Heart left ventricle (tissue), 16 donors: ENCODE measurements at regions not wholly inside any gene's neighbourhood (a gene's known extent, or its start where the extent isn't known, plus 50 kb on each side); places are given as distances from the start of the nearest gene placed in this dataset.

ENCODE experiments used
- ATAC-seq, 4 donors: fragments of 200-7000 bp; cut with Tn5 transposase; one replicate each; pipeline ENCODE4 v1.9.1; 2020 to 2022; ENCODE audit warnings: moderate library complexity in 4 of 4, mild to moderate bottlenecking in 3 of 4, moderate number of reproducible peaks in 1 of 4
- DNase-seq, 5 donors: peaks; one replicate each; pipeline ENCODE4 v3.0.0-alpha.2; 2020
- H3K27ac ChIP-seq, 12 donors: fragments of 200-600 bp; sonication (generic) in 4 of 12; one replicate each; pipeline versions ENCODE4 v1.5.0 to v1.8.0; 2016 to 2022; ENCODE audit warnings: mild to moderate bottlenecking in 2 of 12
- H3K27me3 ChIP-seq, 9 donors: fragments of 200-600 bp; sonication (generic) in 2 of 9; one replicate each; pipeline versions ENCODE4 v1.5.1 to v1.8.0; 2016 to 2022; ENCODE audit warnings: mild to moderate bottlenecking in 3 of 9
- H3K36me3 ChIP-seq, 9 donors: fragments of 200-600 bp; sonication (generic) in 2 of 9; one replicate each; pipeline versions ENCODE4 v1.5.0 to v1.8.0; 2018 to 2022; ENCODE audit warnings: mild to moderate bottlenecking in 2 of 9
- H3K4me1 ChIP-seq, 12 donors: fragments of 200-600 bp; sonication (generic) in 4 of 12; one replicate each; pipeline versions ENCODE4 v1.5.0 to v1.8.0; 2016 to 2022; ENCODE audit warnings: mild to moderate bottlenecking in 3 of 12
- H3K4me3 ChIP-seq, 12 donors: fragments of 200-600 bp; sonication (generic) in 4 of 12; one replicate each; pipeline versions ENCODE4 v1.5.0 to v1.8.0; 2017 to 2022; ENCODE audit warnings: mild to moderate bottlenecking in 9 of 12, moderate library complexity in 4 of 12
- H3K9me3 ChIP-seq, 12 donors: fragments of 200-600 bp; sonication (generic) in 4 of 12; one replicate each; pipeline versions ENCODE4 v1.5.0 to v1.8.0; 2016 to 2022; ENCODE audit warnings: mild to moderate bottlenecking in 1 of 12
- POLR2A ChIP-seq, 2 donors: fragments of 450-650 bp; IDR thresholded peaks; one replicate each; pipeline ENCODE4 v1.6.1; 2017; ENCODE audit warnings: antibody characterized with exemption in 2 of 2, mild to moderate bottlenecking in 2 of 2, moderate library complexity in 2 of 2
- WGBS, 4 donors: extraction: QIAGEN DNeasy Blood & Tissue Kit in 2 of 4; methylation state at CpG; one replicate each; pipeline versions ENCODE4 v1.1.5 to v1.1.7; 2013 to 2018; 5-methylcytosine and 5-hydroxymethylcytosine counted together
- intact Hi-C, 10 donors: fragments of 100-400 bp; cut with DNase I; formaldehyde crosslinking; loops; one replicate each; pipeline versions ENCODE4 v1.11.1 to v1.14.2; 2022
- TF ChIP-seq, protein P1 (sequence below), 12 donors: fragments of 200-600 bp; sonication (generic) in 4 of 12; IDR thresholded peaks; one replicate each; pipeline versions ENCODE4 v1.5.0 to v1.8.0; 2018 to 2022; ENCODE audit warnings: antibody characterized with exemption in 12 of 12, mild to moderate bottlenecking in 5 of 12
- donor health status: ischemic (EF 13 %, LVEDD 7.1; RV severe dilation, severe dysfunction).
- donor health status: healthy with polysubstance abuse.
- donor health status: DM: no; HTN: yes; CAD: no.
- donor health status: DM: no; HTN: no; CAD: no.
- donor health status: ischemic (EF 25% LVEDD 6.9; RV normal size, moderate dysfunction).
- donor health status: ischemic (EF 25% LVEDD 5.7; RV mildly dilated, moderate dysfunction).
- donor health status: healthy.
- donor health status: DM: yes; HTN: yes; CAD: no.
- donor health status: ischemic (EF 35%, LVEDD 5.7; RV mildly dilated, moderate dysfunction).
- donor health status: nonischemic (EF 11% LVEDD 7.7; RV severe dilation, severe dysfunction).
- donor health status: DM: yes; HTN: yes; CAD: no.
- donor health status: PGD.
- donor health status: ischemic (EF 29% LVEDD 5.4; RV normal size, mild dysfunction).
- donor health status: nonischemic (EF 23%, LVEDD 6.1; RV moderate dilation, normal function).

DNA sequence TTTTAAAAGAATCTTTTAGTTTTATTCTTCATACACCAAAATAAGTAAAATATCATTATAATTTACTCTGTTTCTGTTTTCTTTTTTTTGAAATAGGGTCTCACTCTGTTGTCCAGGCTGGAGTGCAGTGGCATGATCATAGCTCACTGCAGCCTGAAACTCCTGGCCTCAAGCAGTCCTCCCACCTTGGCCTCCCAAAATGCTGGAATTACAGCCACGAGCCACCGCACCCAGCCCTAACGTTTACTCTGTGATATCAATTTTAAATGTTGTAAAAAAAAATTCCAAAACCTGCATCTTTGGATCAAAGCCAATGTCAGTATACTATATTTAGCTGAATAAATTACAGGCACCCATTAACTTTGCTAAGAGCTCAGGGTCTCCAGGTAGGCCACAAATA, 437.1 kb upstream of the USP15 start:
- no peaks in the 10 kb centered on the region for H3K9me3 ChIP-seq
- intact Hi-C loops = loop anchor here in 1 of 10 donors (5.0 kb wide), 1 partner anchor 51 kb away; no protein-coding TSS in a partner anchor

DNA sequence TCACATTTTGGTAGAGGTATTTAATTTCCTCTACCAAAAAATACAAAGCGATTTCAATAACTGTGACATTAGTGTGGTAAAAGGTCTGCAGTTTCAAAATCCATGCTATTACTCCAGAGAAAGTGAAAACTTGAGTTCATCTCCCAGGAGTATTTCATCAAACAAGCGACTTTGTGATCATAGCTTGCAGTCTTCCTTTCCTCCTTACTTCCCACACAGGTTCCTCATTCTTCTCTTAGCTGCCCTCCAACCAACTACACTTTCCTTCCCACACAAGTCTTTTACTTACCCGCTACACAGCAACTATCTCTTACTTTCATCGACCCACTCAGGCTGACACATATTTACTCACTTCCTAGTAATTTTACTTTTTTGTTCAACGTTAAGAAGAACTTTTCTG, 413.4 kb upstream of the USP15 start:
- TF ChIP-seq POLR2A (IDR thresholded peaks at IDR 0.05) = no peak
- TF ChIP-seq, protein P1, sequence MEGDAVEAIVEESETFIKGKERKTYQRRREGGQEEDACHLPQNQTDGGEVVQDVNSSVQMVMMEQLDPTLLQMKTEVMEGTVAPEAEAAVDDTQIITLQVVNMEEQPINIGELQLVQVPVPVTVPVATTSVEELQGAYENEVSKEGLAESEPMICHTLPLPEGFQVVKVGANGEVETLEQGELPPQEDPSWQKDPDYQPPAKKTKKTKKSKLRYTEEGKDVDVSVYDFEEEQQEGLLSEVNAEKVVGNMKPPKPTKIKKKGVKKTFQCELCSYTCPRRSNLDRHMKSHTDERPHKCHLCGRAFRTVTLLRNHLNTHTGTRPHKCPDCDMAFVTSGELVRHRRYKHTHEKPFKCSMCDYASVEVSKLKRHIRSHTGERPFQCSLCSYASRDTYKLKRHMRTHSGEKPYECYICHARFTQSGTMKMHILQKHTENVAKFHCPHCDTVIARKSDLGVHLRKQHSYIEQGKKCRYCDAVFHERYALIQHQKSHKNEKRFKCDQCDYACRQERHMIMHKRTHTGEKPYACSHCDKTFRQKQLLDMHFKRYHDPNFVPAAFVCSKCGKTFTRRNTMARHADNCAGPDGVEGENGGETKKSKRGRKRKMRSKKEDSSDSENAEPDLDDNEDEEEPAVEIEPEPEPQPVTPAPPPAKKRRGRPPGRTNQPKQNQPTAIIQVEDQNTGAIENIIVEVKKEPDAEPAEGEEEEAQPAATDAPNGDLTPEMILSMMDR (IDR thresholded peaks at IDR 0.05) = no peak
- Histone ChIP-seq H3K4me1 (no peaks in the 10 kb centered on the region), H3K4me3 (no peak overlapping the region), H3K9me3 (peaks cover 0 to 5% (median 0%) of the 10 kb centered on the region in 12 donors), H3K36me3 (no peaks in the 10 kb centered on the region), H3K27ac (no peak overlapping the region), H3K27me3 (no peaks in the 10 kb centered on the region)
- 72 to 78% (median 75%) methylated on average over 5 of the region's 5 CpGs for WGBS, 4 donors
- ATAC-seq (no peak), DNase-seq (no peak)
- intact Hi-C loops = no loop called here

More for the DNA sequence above, 437.1 kb upstream of the USP15 start:
- H3K36me3 ChIP-seq = no peaks in the 10 kb centered on the region
- ATAC-seq = no peak
- H3K4me3 ChIP-seq = no peak overlapping the region
- 64 to 75% (median 73%) methylated on average over 3 of the region's 3 CpGs for WGBS, 4 donors
- DNase-seq = no peak
- H3K4me1 ChIP-seq = no peaks in the 10 kb centered on the region
- no peak overlapping the region for H3K27ac ChIP-seq
- H3K27me3 ChIP-seq = no peaks in the 10 kb centered on the region
- TF ChIP-seq, protein P1 (IDR thresholded peaks at IDR 0.05) = no peak

DNA sequence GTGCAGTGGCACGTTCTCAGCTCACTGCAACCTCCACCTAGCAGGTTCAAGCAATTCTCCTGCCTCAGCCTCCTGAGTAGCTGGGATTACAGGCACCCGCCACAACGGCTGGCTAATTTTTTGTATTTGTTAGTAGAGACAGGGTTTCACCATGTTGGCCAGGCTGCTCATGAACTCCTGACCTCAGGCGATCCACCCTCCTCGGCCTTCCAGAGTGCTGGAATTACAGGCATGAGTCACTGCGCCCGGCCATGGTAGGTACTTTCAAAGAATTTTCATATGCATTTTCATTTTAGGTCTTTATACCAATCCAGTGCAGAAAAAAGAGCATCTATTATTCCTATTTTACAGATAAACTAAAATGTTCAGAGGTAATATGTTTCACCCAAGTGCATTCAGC, 411.3 kb upstream of the USP15 start:
- no peak for TF ChIP-seq POLR2A (IDR thresholded peaks at IDR 0.05)
- TF ChIP-seq, protein P1 (IDR thresholded peaks at IDR 0.05) = no peak
- intact Hi-C loops = no loop called here
- Histone ChIP-seq H3K27ac (no peak overlapping the region), H3K4me1 (no peaks in the 10 kb centered on the region), H3K27me3 (no peaks in the 10 kb centered on the region), H3K9me3 (peaks cover 0 to 6% (median 0%) of the 10 kb centered on the region in 12 donors), H3K36me3 (no peaks in the 10 kb centered on the region), H3K4me3 (no peak overlapping the region)
- 78 to 83% (median 80%) methylated on average over 7 of the region's 7 CpGs for WGBS, 4 donors
- DNase-seq = no peak
- ATAC-seq = no peak

DNA sequence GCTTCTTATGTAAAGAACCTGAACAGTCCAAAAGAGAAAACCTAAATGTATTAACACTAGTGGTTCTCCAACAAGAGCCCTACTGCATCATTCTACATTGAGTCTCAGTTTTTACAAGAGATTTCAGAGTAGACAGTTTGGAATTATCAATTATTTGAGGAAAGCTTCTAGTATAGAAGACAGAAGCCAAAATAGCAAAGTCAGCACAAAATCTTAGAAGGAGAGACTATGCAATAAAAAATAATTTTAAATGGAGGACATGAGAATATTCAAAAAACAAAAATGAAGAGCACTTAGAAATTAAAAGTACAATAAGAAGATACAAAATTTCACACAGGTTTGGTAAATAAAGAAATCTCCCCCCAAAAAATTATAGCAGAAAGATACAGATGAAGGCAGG, 406.3 kb upstream of the USP15 start:
- H3K4me3 ChIP-seq = no peak overlapping the region
- H3K27me3 ChIP-seq = no peaks in the 10 kb centered on the region
- H3K4me1 ChIP-seq = no peaks in the 10 kb centered on the region
- peaks cover 0 to 17% (median 3%) of the 10 kb centered on the region in 12 donors for H3K9me3 ChIP-seq
- intact Hi-C loops = no loop called here
- ATAC-seq (no peak), DNase-seq (no peak)
- no peak for TF ChIP-seq POLR2A (IDR thresholded peaks at IDR 0.05)
- TF ChIP-seq, protein P1 (IDR thresholded peaks at IDR 0.05) = no peak
- H3K27ac ChIP-seq = no peak overlapping the region
- no peaks in the 10 kb centered on the region for H3K36me3 ChIP-seq
